ENCODE measurements at regions not wholly inside any gene's neighbourhood (a gene's known extent, or its start where the extent isn't known, plus 50 kb on each side); places are given as distances from the start of the nearest gene placed in this dataset.

DNA sequence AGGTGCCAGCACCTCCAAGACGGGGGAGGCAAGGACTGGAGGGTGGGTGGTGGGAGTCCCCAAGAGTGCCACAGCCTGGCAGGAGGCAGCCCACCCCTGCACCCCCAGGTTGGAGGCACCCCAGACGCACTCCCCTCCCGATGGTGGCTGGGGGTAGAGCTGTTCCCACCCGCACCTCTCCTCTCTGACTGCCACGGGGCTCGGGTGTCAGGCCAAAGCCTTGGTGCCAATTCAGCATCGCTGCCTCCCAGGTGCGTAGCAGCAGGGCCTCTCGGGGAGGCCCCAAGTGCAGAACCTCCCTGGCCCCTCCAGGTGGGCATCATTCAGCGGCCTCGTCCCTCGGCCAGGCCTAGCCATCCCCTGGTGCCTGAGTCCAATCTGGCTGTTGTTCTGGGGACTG, 81.1 kb downstream of the ENGASE start:
- POLR2A ChIA-PET = no interaction called here
- Histone ChIP-seq H3K9me2 (ENCODE audit: insufficient read depth) (no peaks in the 10 kb centered on the region), H3K9me3 (ENCODE audit: control insufficient read depth in 1 of 2, insufficient read depth in 1 of 2, low read depth in 1 of 2, low read length in 2 of 2) (no peaks in the 10 kb centered on the region), H4K20me1 (ENCODE audit: insufficient read depth) (no peaks in the 10 kb centered on the region), H3K4me2 (ENCODE audit: low read length) (no peak overlapping the region), H3K9ac (ENCODE audit: low read length) (no peak overlapping the region), H3K4me1 (ENCODE audit: control insufficient read depth in 1 of 2, insufficient read depth in 2 of 2, low read length in 2 of 2) (no peaks in the 10 kb centered on the region), H3K79me2 (ENCODE audit: insufficient read depth, low read length) (no peaks in the 10 kb centered on the region), H3K36me3 (ENCODE audit: control insufficient read depth in 1 of 2, insufficient read depth in 2 of 2, low read length in 2 of 2) (no peaks in the 10 kb centered on the region), H3K27me3 (ENCODE audit: insufficient read depth, low read length) (peaks cover 17% of the 10 kb centered on the region), H2AFZ (ENCODE audit: low read depth, low read length, poor library complexity, severe bottlenecking) (no peak overlapping the region), H3K27ac (ENCODE audit: low read depth, low read length) (no peak overlapping the region), H3K4me3 (replicated peaks in 1 of 2; ENCODE audit: low read depth in 1 of 2, low read length in 2 of 2) (no peak overlapping the region)
- no TSS peak for BruUV-seq (replicated peaks)
- TF ChIP-seq, protein P1, sequence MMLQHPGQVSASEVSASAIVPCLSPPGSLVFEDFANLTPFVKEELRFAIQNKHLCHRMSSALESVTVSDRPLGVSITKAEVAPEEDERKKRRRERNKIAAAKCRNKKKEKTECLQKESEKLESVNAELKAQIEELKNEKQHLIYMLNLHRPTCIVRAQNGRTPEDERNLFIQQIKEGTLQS (IDR thresholded peaks at IDR 0.05) = no peak
- TF ChIP-seq CBX3 (IDR thresholded peaks at IDR 0.05; ENCODE audit: low read depth) (no peak), SIN3A (IDR thresholded peaks at IDR 0.05; ENCODE audit: low read depth) (no peak), ELF1 (IDR thresholded peaks at IDR 0.05; ENCODE audit: borderline replicate concordance, low read depth) (no peak), RAD21 (IDR thresholded peaks at IDR 0.05; ENCODE audit: low read depth) (no peak), MAX (IDR thresholded peaks at IDR 0.05) (no peak), FOSL1 (IDR thresholded peaks at IDR 0.05; ENCODE audit: low read depth) (no peak), POLR2AphosphoS5 (IDR thresholded peaks at IDR 0.05; ENCODE audit: low read depth, low read length) (no peak)
- TF ChIP-seq, protein P2, sequence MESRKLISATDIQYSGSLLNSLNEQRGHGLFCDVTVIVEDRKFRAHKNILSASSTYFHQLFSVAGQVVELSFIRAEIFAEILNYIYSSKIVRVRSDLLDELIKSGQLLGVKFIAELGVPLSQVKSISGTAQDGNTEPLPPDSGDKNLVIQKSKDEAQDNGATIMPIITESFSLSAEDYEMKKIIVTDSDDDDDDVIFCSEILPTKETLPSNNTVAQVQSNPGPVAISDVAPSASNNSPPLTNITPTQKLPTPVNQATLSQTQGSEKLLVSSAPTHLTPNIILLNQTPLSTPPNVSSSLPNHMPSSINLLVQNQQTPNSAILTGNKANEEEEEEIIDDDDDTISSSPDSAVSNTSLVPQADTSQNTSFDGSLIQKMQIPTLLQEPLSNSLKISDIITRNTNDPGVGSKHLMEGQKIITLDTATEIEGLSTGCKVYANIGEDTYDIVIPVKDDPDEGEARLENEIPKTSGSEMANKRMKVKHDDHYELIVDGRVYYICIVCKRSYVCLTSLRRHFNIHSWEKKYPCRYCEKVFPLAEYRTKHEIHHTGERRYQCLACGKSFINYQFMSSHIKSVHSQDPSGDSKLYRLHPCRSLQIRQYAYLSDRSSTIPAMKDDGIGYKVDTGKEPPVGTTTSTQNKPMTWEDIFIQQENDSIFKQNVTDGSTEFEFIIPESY (IDR thresholded peaks at IDR 0.05; ENCODE audit: extremely low read depth, insufficient replicate concordance, low read length) = no peak
- CTCF ChIA-PET = no interaction called here
- intact Hi-C loops (cut with micrococcal nuclease) = no loop called here
- RAD21 ChIA-PET (ENCODE audit: low non-redundant PET in 1 of 2, low total read pairs in 2 of 2, uncharacterized antibody in 2 of 2, unreplicated experiment in 2 of 2) = no interaction called here
- DNase-seq (ENCODE audit: low read depth, low spot score) (no peak), ATAC-seq (no peak)
